Heart left ventricle (tissue), 16 donors: ENCODE measurements at regions not wholly inside any gene's neighbourhood (a gene's known extent, or its start where the extent isn't known, plus 50 kb on each side); places are given as distances from the start of the nearest gene placed in this dataset.

Experiments
- ATAC-seq, 4 donors: fragments of 200-7000 bp; cut with Tn5 transposase; one replicate each; pipeline ENCODE4 v1.9.1; 2020 to 2022; ENCODE audit warnings: moderate library complexity in 4 of 4, mild to moderate bottlenecking in 3 of 4, moderate number of reproducible peaks in 1 of 4
- DNase-seq, 5 donors: peaks; one replicate each; pipeline ENCODE4 v3.0.0-alpha.2; 2020
- H3K27ac ChIP-seq, 12 donors: fragments of 200-600 bp; sonication (generic) in 4 of 12; one replicate each; pipeline versions ENCODE4 v1.5.0 to v1.8.0; 2016 to 2022; ENCODE audit warnings: mild to moderate bottlenecking in 2 of 12
- H3K27me3 ChIP-seq, 9 donors: fragments of 200-600 bp; sonication (generic) in 2 of 9; one replicate each; pipeline versions ENCODE4 v1.5.1 to v1.8.0; 2016 to 2022; ENCODE audit warnings: mild to moderate bottlenecking in 3 of 9
- H3K36me3 ChIP-seq, 9 donors: fragments of 200-600 bp; sonication (generic) in 2 of 9; one replicate each; pipeline versions ENCODE4 v1.5.0 to v1.8.0; 2018 to 2022; ENCODE audit warnings: mild to moderate bottlenecking in 2 of 9
- H3K4me1 ChIP-seq, 12 donors: fragments of 200-600 bp; sonication (generic) in 4 of 12; one replicate each; pipeline versions ENCODE4 v1.5.0 to v1.8.0; 2016 to 2022; ENCODE audit warnings: mild to moderate bottlenecking in 3 of 12
- H3K4me3 ChIP-seq, 12 donors: fragments of 200-600 bp; sonication (generic) in 4 of 12; one replicate each; pipeline versions ENCODE4 v1.5.0 to v1.8.0; 2017 to 2022; ENCODE audit warnings: mild to moderate bottlenecking in 9 of 12, moderate library complexity in 4 of 12
- H3K9me3 ChIP-seq, 12 donors: fragments of 200-600 bp; sonication (generic) in 4 of 12; one replicate each; pipeline versions ENCODE4 v1.5.0 to v1.8.0; 2016 to 2022; ENCODE audit warnings: mild to moderate bottlenecking in 1 of 12
- CTCF ChIP-seq, 12 donors: fragments of 200-600 bp; sonication (generic) in 4 of 12; IDR thresholded peaks; one replicate each; pipeline versions ENCODE4 v1.5.0 to v1.8.0; 2018 to 2022; ENCODE audit warnings: antibody characterized with exemption in 12 of 12, mild to moderate bottlenecking in 5 of 12
- POLR2A ChIP-seq, 2 donors: fragments of 450-650 bp; IDR thresholded peaks; one replicate each; pipeline ENCODE4 v1.6.1; 2017; ENCODE audit warnings: antibody characterized with exemption in 2 of 2, mild to moderate bottlenecking in 2 of 2, moderate library complexity in 2 of 2
- WGBS, 4 donors: extraction: QIAGEN DNeasy Blood & Tissue Kit in 2 of 4; methylation state at CpG; one replicate each; pipeline versions ENCODE4 v1.1.5 to v1.1.7; 2013 to 2018; 5-methylcytosine and 5-hydroxymethylcytosine counted together
- intact Hi-C, 10 donors: fragments of 100-400 bp; cut with DNase I; formaldehyde crosslinking; loops; one replicate each; pipeline versions ENCODE4 v1.11.1 to v1.14.2; 2022
- donor health status: ischemic (EF 13 %, LVEDD 7.1; RV severe dilation, severe dysfunction).
- donor health status: healthy with polysubstance abuse.
- donor health status: DM: no; HTN: yes; CAD: no.
- donor health status: DM: no; HTN: no; CAD: no.
- donor health status: ischemic (EF 25% LVEDD 6.9; RV normal size, moderate dysfunction).
- donor health status: ischemic (EF 25% LVEDD 5.7; RV mildly dilated, moderate dysfunction).
- donor health status: healthy.
- donor health status: DM: yes; HTN: yes; CAD: no.
- donor health status: ischemic (EF 35%, LVEDD 5.7; RV mildly dilated, moderate dysfunction).
- donor health status: nonischemic (EF 11% LVEDD 7.7; RV severe dilation, severe dysfunction).
- donor health status: DM: yes; HTN: yes; CAD: no.
- donor health status: PGD.
- donor health status: ischemic (EF 29% LVEDD 5.4; RV normal size, mild dysfunction).
- donor health status: nonischemic (EF 23%, LVEDD 6.1; RV moderate dilation, normal function).

- ATAC-seq = no peak
- no peak for DNase-seq
- Histone ChIP-seq H3K4me1 (peaks cover 0 to 7% (median 0%) of the 10 kb centered on the region in 12 donors), H3K36me3 (no peaks in the 10 kb centered on the region), H3K27ac (no peak overlapping the region), H3K27me3 (no peaks in the 10 kb centered on the region), H3K4me3 (no peak overlapping the region), H3K9me3 (peaks cover 0 to 38% (median 17%) of the 10 kb centered on the region in 12 donors)
- WGBS, 4 donors = 56 to 65% (median 60%) methylated on average over 1 of the region's 1 CpG
- intact Hi-C loops = no loop called here
- TF ChIP-seq POLR2A (IDR thresholded peaks at IDR 0.05) (no peak), CTCF (IDR thresholded peaks at IDR 0.05) (no peak)
Observed at GRCh38 chr5:130545291-130545690, 619.8 kb downstream of the HINT1 start.

- ATAC-seq (no peak), DNase-seq (no peak)
- Histone ChIP-seq H3K4me1 (peaks cover 0 to 7% (median 0%) of the 10 kb centered on the region in 12 donors), H3K36me3 (no peaks in the 10 kb centered on the region), H3K9me3 (peaks cover 0 to 36% (median 17%) of the 10 kb centered on the region in 12 donors), H3K27me3 (no peaks in the 10 kb centered on the region), H3K27ac (no peak overlapping the region), H3K4me3 (no peak overlapping the region)
- TF ChIP-seq CTCF (IDR thresholded peaks at IDR 0.05) = no peak
- TF ChIP-seq POLR2A (IDR thresholded peaks at IDR 0.05) = no peak
- intact Hi-C loops = no loop called here
- 14 to 42% (median 34%) methylated on average over 3 of the region's 3 CpGs for WGBS, 4 donors
Observed at GRCh38 chr5:130541617-130542221, 623.3 kb downstream of the HINT1 start.

GRCh38 chr5:130536691-130537090 is 628.4 kb downstream of the HINT1 start:
- Histone ChIP-seq H3K36me3 (no peaks in the 10 kb centered on the region), H3K9me3 (no peaks in the 10 kb centered on the region), H3K27ac (no peak overlapping the region), H3K4me3 (no peak overlapping the region), H3K27me3 (no peaks in the 10 kb centered on the region), H3K4me1 (peaks cover 0 to 2% (median 0%) of the 10 kb centered on the region in 12 donors)
- WGBS, 4 donors = 82 to 88% (median 84%) methylated on average over 1 of the region's 1 CpG
- intact Hi-C loops = no loop called here
- TF ChIP-seq CTCF (IDR thresholded peaks at IDR 0.05) = no peak
- no peak for TF ChIP-seq POLR2A (IDR thresholded peaks at IDR 0.05)
- DNase-seq (no peak), ATAC-seq (no peak)

GRCh38 chr5:130532786-130533185 is 628.5 kb downstream of the CHSY3 start:
- H3K36me3 ChIP-seq = no peaks in the 10 kb centered on the region
- intact Hi-C loops = no loop called here
- no peaks in the 10 kb centered on the region for H3K27me3 ChIP-seq
- H3K4me3 ChIP-seq = no peak overlapping the region
- no peaks in the 10 kb centered on the region for H3K9me3 ChIP-seq
- no peak overlapping the region for H3K27ac ChIP-seq
- DNase-seq (no peak), ATAC-seq (no peak)
- TF ChIP-seq POLR2A (IDR thresholded peaks at IDR 0.05) = no peak
- TF ChIP-seq CTCF (IDR thresholded peaks at IDR 0.05) = no peak
- no peaks in the 10 kb centered on the region for H3K4me1 ChIP-seq
